GM12891 (cell line): ENCODE measurements at regions not wholly inside any gene's neighbourhood (a gene's known extent, or its start where the extent isn't known, plus 50 kb on each side); places are given as distances from the start of the nearest gene placed in this dataset.

Experiments
- PAX5 ChIP-seq: IDR thresholded peaks from 2 replicates; pipeline ENCODE4 v1.6.1; 2011; ENCODE audit warnings: low read length, moderate library complexity, mild to moderate bottlenecking; ENCODE audit not compliant: insufficient read depth, severe bottlenecking
- POLR2A ChIP-seq: IDR thresholded peaks from 2 replicates; pipeline ENCODE4 v1.6.1; 2011; ENCODE audit warnings: low read depth, low read length, control low read depth
- POLR2AphosphoS5 ChIP-seq: IDR thresholded peaks from 2 replicates; pipeline ENCODE4 v1.6.1; 2011; ENCODE audit warnings: low read depth, low read length, control low read depth
- POU2F2 ChIP-seq: IDR thresholded peaks from 2 replicates; pipeline ENCODE4 v1.6.1; 2011; ENCODE audit warnings: low read depth, mild to moderate bottlenecking, control low read depth, low read length, moderate library complexity
- SPI1 ChIP-seq: IDR thresholded peaks from 2 replicates; pipeline ENCODE4 v1.6.1; 2011; ENCODE audit warnings: low read depth, low read length, control low read depth
- TAF1 ChIP-seq: IDR thresholded peaks from 2 replicates; pipeline ENCODE4 v1.6.1; 2011; ENCODE audit warnings: low read depth, low read length, control low read depth

DNA sequence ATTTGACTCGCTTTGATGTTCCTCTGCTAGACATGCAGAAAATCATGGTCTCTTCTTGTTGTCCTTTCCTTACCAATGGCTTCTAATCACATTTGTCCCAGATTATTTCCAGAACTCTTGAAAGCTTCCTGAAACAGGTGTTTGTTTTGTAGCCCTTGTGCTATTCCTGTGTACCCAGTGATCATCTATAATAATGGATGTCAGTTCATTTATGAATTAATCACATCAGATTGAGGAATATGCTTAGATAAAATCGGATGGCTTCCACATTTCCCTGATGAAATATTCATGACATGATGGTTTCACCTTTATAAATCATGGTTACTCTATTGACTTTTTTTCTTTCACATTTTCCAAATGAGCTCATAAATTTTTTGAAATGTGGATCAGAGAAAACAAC, 359.0 kb upstream of the DMAC1 start:
- TF ChIP-seq TAF1 (no peak), POLR2AphosphoS5 (no peak), POLR2A (no peak), SPI1 (no peak), POU2F2 (no peak), PAX5 (no peak)
